Endothelial cell of umbilical vein (primary cell): ENCODE measurements at regions not wholly inside any gene's neighbourhood (a gene's known extent, or its start where the extent isn't known, plus 50 kb on each side); places are given as distances from the start of the nearest gene placed in this dataset.

Experiments used
- BruUV-seq: library from RNA; stranded (reverse); fragments of 400-500 nt; replicated peaks from 2 replicates; lab custom pipeline; 2021; lab: Mats Ljungman, UMichigan
- CTCF ChIA-PET: fragments of 300-600, 350-600 bp; sonication (Branson Sonifier 250); formaldehyde crosslinking; loops from one replicate; lab custom pipeline; 2021; ENCODE audit warnings: antibody characterized with exemption, inconsistent platforms; lab: Charles Lee
- POLR2A ChIA-PET: fragments of 300-600, 350-600 bp; sonication (Branson Sonifier 250); formaldehyde crosslinking; loops from one replicate; lab custom pipeline; 2021; ENCODE audit warnings: antibody characterized with exemption, inconsistent platforms; lab: Charles Lee
- DNase-seq: peaks from one replicate; pipeline ENCODE4 v3.0.0-alpha.2; 2011; ENCODE audit warnings: low read depth, low spot score
- FAIRE-seq: peaks from 2 replicates; lab custom pipeline; 2011; peaks lifted over from hg19 to GRCh38; lab: Jason Lieb, UNC
- H2AFZ ChIP-seq: 2 replicates; pipeline ENCODE4 v1.6.0; 2012; ENCODE audit warnings: low read depth, low read length, control low read depth, inconsistent platforms
- H3K27ac ChIP-seq: 2 replicates; pipeline ENCODE4 v1.5.1; 2011; ENCODE audit warnings: low read depth, mild to moderate bottlenecking, control low read depth, low read length, moderate library complexity; ENCODE audit not compliant: insufficient read depth
- H3K27me3 ChIP-seq, 2 experiments: 2 replicates each; pipeline versions ENCODE4 v1.6.0 to v1.6.1; 2011; ENCODE audit warnings: low read length in 2 of 2, mixed read lengths in 1 of 2; ENCODE audit not compliant: control insufficient read depth in 2 of 2, insufficient read depth in 2 of 2
- H3K36me3 ChIP-seq, 2 experiments: 2 replicates in 1 of 2; 3 replicates in 1 of 2; pipeline ENCODE4 v1.5.1; 2011; ENCODE audit warnings: low read length in 2 of 2, mild to moderate bottlenecking in 1 of 2, moderate library complexity in 1 of 2; ENCODE audit not compliant: control insufficient read depth in 2 of 2, insufficient read depth in 2 of 2; ENCODE audit errors: extremely low read depth in 1 of 2
- H3K4me1 ChIP-seq: 3 replicates; pipeline ENCODE4 v1.5.1; 2011; ENCODE audit warnings: mild to moderate bottlenecking, low read length; ENCODE audit not compliant: control insufficient read depth, insufficient read depth; ENCODE audit errors: extremely low read depth
- H3K4me2 ChIP-seq: 2 replicates; pipeline ENCODE4 v1.6.1; 2011; ENCODE audit warnings: low read length, control low read depth, mixed read lengths; ENCODE audit not compliant: insufficient read depth
- H3K4me3 ChIP-seq, 3 experiments: fragments of 200-600 bp in 1 of 3; sonication (generic), shearing (Covaris generic) in 1 of 3; replicated peaks in 1 of 3; 2 replicates each; pipeline ENCODE4 v1.5.1; 2011 to 2016; ENCODE audit warnings: control low read depth in 3 of 3, low read length in 3 of 3, mild to moderate bottlenecking in 2 of 3, inconsistent platforms in 1 of 3, low read depth in 1 of 3, moderate library complexity in 1 of 3; ENCODE audit not compliant: insufficient read depth in 1 of 3
- H3K79me2 ChIP-seq: 2 replicates; pipeline ENCODE4 v1.6.0; 2012; ENCODE audit warnings: low read length, inconsistent platforms; ENCODE audit not compliant: control insufficient read depth, insufficient read depth
- H3K9ac ChIP-seq: replicated peaks from 2 replicates; pipeline ENCODE3; 2011; ENCODE audit warnings: low read length, control low read depth; ENCODE audit not compliant: insufficient read depth; ENCODE audit errors: extremely low read depth
- H3K9me1 ChIP-seq: replicated peaks from 3 replicates; pipeline ENCODE4 v1.6.0; 2011; ENCODE audit warnings: mild to moderate bottlenecking, low read length; ENCODE audit not compliant: control insufficient read depth, insufficient read depth; ENCODE audit errors: extremely low read depth
- H3K9me3 ChIP-seq: replicated peaks from 2 replicates; pipeline ENCODE4 v1.5.1; 2012; ENCODE audit warnings: low read length, inconsistent platforms; ENCODE audit not compliant: control insufficient read depth, insufficient read depth
- H4K20me1 ChIP-seq: replicated peaks from 2 replicates; pipeline ENCODE3; 2011; ENCODE audit warnings: mild to moderate bottlenecking, low read length; ENCODE audit not compliant: control insufficient read depth, insufficient read depth; ENCODE audit errors: extremely low read depth
- EZH2 ChIP-seq: IDR thresholded peaks from 2 replicates; pipeline ENCODE4 v1.6.1; 2012; ENCODE audit warnings: borderline replicate concordance, low read depth, mild to moderate bottlenecking, moderate library complexity, low read length, inconsistent platforms; ENCODE audit not compliant: severe bottlenecking
- GATA2 ChIP-seq: IDR thresholded peaks from 2 replicates; pipeline ENCODE4 v1.7.0; 2011; ENCODE audit warnings: low read depth, mild to moderate bottlenecking, moderate library complexity, mixed read lengths, low read length; ENCODE audit not compliant: insufficient read length, insufficient read depth
- JUN ChIP-seq: IDR thresholded peaks from 2 replicates; pipeline ENCODE4 v1.6.1; 2011; ENCODE audit warnings: borderline replicate concordance, low read depth; ENCODE audit not compliant: insufficient read length, insufficient read depth
- MYC ChIP-seq: IDR thresholded peaks from one replicate; pipeline ENCODE4 v1.6.1; 2011; ENCODE audit warnings: mild to moderate bottlenecking, low read depth, low read length
- POLR2A ChIP-seq: IDR thresholded peaks from 2 replicates; pipeline ENCODE4 v1.6.1; 2012; ENCODE audit warnings: low read depth, mild to moderate bottlenecking, control low read depth, low read length
- POLR2AphosphoS5 ChIP-seq: IDR thresholded peaks from 2 replicates; pipeline ENCODE4 v1.6.1; 2012; ENCODE audit warnings: low read depth, mild to moderate bottlenecking, control low read depth, low read length, moderate library complexity; ENCODE audit not compliant: insufficient read depth
- dilution Hi-C: fragments of 300-500 bp; cut with MboI; formaldehyde crosslinking; loops from one replicate; pipeline ENCODE4 v1.15.0; 2019; ENCODE audit warnings: low sequenced_read_pairs; ENCODE audit not compliant: extremely low pct_ligation_motif_present
- intact Hi-C: fragments of 100-400 bp; cut with micrococcal nuclease; formaldehyde crosslinking; loops from one replicate; pipeline ENCODE4 v1.10.0; 2022

DNA sequence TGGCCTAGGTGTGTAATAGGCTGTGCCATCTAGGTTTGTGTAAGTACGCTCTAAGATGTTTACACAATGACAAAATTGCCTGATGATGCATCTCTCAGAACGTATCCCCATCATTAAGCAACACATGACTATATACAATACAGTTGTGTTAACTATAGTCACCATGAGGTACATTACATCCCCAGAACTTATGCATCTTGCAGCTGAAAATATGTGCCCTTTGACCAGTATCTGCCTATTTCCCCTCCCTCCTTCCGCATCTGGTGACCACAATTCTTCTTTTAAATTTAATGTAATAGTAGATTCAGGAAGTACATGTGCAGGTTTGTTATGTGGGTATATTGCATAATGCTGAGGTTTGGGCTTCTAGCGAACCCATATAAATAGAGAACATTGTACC is 239.8 kb upstream of the IL1RAPL1 start:
- H4K20me1 ChIP-seq: no peaks in the 10 kb centered on the region
- no peak for FAIRE-seq
- intact Hi-C loops (no loop called here), dilution Hi-C loops (no loop called here)
- H3K27ac ChIP-seq: no peak overlapping the region
- DNase-seq: no peak
- no peak overlapping the region for H2AFZ ChIP-seq
- no peaks in the 10 kb centered on the region for H3K4me1 ChIP-seq
- TF ChIP-seq JUN (no peak), EZH2 (no peak)
- no peak overlapping the region for H3K4me3 ChIP-seq
- H3K9ac ChIP-seq: no peak overlapping the region
- ChIA-PET POLR2A (no interaction called here), CTCF (no interaction called here)
- H3K79me2 ChIP-seq: no peaks in the 10 kb centered on the region
- no peaks in the 10 kb centered on the region for H3K27me3 ChIP-seq
- no peaks in the 10 kb centered on the region for H3K9me1 ChIP-seq
- no peaks in the 10 kb centered on the region for H3K9me3 ChIP-seq
- no peaks in the 10 kb centered on the region for H3K36me3 ChIP-seq
- no peak overlapping the region for H3K4me2 ChIP-seq
- BruUV-seq: no TSS peak

DNA sequence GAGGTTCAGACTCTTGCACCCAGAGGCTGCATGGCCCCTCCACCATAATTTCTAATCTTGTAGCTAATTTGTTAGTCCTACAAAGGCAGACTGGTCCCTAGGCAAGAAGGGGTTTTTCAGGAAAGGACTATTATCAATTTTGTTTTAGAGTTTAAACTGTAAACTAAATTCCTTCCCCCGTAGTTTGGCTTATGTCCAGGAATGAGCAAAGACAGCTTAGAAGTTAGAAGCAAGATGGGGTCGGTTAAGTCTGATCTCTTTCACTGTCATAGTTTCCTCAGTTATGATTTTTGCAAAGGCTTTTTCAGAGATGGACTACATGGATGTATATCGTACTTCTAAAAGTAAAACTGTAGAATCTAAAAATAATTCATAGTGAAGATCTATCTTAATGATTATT is 258.1 kb upstream of the IL1RAPL1 start:
- no peak for FAIRE-seq
- Histone ChIP-seq H3K9ac (no peak overlapping the region), H3K9me3 (no peaks in the 10 kb centered on the region), H3K27me3 (no peaks in the 10 kb centered on the region), H3K4me1 (no peaks in the 10 kb centered on the region), H3K9me1 (no peaks in the 10 kb centered on the region), H3K27ac (no peak overlapping the region), H2AFZ (no peak overlapping the region), H4K20me1 (no peaks in the 10 kb centered on the region), H3K4me2 (no peak overlapping the region), H3K4me3 (no peak overlapping the region), H3K36me3 (no peaks in the 10 kb centered on the region), H3K79me2 (no peaks in the 10 kb centered on the region)
- no TSS peak for BruUV-seq
- dilution Hi-C loops: no loop called here
- no peak for TF ChIP-seq GATA2
- TF ChIP-seq MYC: no peak
- TF ChIP-seq POLR2AphosphoS5: no peak
- no peak for TF ChIP-seq POLR2A
- no peak for TF ChIP-seq EZH2
- intact Hi-C loops: no loop called here
- ChIA-PET POLR2A (no interaction called here), CTCF (no interaction called here)
- DNase-seq: no peak
